NCI-H510A (cell line): ENCODE measurements at regions not wholly inside any gene's neighbourhood (a gene's known extent, or its start where the extent isn't known, plus 50 kb on each side); places are given as distances from the start of the nearest gene placed in this dataset.

ENCODE experiments used
- DNase-seq: peaks from one replicate; lab custom pipeline; 2025; lab: John Stamatoyannopoulos, UW

DNA sequence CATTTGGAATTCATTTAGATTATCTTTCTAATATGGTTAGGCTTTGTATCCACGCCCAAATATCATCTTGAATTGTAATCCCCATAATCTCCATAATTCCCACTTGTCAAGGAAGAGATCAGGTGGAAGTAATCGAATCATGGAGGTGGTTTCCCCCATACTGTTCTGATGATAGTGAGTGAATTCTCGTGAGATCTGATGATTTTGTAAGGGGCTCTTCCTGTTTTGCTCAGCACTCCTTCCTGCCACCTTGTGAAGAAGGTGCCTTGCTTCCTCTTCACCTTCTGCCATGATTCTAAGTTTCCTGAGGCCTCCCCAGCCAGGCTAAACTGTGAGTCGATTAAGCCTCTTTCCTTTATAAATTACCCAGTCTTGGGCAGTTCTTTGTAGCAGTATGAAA is 527.5 kb upstream of the ARRDC3 start:
- DNase-seq: no peak

- no peak for DNase-seq
These were observed 527.1 kb upstream of the ARRDC3 start for GRCh38 chr5:91910247-91910646.

DNA sequence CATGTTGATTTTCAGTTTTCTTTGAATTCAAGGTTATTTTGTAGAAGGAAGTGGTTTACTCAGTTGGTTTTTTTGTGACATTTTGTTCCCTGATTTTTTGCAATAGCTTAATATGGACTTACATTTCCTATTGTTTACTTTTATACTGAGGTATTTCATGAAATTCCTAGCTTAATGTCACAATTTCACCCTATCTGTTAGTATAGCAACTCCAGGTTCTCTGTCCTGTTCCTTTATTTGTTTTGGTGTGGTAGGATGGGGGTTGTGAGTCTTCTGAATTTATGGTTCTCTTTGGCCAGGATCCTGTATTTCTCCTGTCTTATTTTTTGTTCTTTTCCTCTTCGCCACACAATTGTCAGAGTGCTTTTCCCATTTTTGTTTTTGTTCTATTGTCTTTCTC is 523.4 kb upstream of the ARRDC3 start:
- DNase-seq: no peak

- DNase-seq: no peak
These were observed 522.9 kb upstream of the ARRDC3 start for GRCh38 chr5:91906027-91906426.

- DNase-seq: no peak
These were observed 515.8 kb upstream of the ARRDC3 start for GRCh38 chr5:91898898-91899297.

DNA sequence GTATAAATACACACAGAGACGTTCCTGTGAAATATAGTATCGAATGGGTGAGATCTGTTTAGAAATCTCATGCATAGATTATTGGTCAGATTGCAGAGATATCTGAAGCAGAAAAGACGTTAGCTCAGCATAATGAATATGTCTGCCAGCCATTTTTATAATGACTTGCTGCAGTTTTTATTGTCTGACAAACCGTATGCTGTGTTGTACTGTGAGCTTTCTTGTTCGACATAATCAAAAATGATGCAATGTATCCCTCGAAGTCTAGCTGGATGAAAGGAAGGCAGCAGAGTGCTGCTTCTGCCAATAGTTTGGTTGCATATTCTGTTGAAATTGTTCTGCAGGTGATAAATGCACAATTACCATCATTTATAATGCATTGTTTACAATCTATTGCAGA is 514.9 kb upstream of the ARRDC3 start:
- no peak for DNase-seq

- DNase-seq: no peak
These were observed 505.7 kb upstream of the ARRDC3 start for GRCh38 chr5:91888810-91889209.

GRCh38 chr5:91885291-91886265 is 502.5 kb upstream of the ARRDC3 start:
- DNase-seq: no peak

GRCh38 chr5:91884036-91884435 is 500.9 kb upstream of the ARRDC3 start:
- no peak for DNase-seq

DNA sequence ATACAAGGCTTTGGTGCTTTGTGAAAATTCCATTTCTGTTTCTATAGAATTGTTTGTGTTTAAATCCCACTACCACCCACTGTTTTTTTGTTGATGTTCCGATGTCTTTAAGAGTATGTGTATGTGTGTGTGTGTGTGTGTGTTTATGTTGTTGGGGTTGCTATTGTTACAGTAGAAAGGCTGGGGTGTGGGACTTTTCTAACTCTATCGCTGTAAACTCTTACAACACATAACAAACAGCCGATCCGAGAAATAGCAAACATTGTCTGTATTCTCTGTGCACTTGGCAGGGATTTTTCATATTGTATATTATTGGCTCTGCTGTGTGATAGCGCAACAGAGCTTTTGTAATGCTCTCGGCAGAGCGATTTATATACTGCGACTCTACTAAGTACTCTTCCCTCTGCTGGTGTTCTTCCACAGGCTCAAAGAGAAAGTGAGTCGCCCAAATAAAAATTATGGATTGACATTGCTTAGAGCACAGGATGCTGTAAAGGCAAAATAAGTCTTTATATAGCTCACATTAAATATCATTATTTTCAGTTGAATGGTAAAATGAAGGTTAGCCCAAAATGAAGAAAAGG is 492.2 kb upstream of the ARRDC3 start:
- DNase-seq: no peak

GRCh38 chr5:91867799-91868198 is 484.7 kb upstream of the ARRDC3 start:
- no peak for DNase-seq

GRCh38 chr5:91865915-91866314 is 482.8 kb upstream of the ARRDC3 start:
- DNase-seq: no peak

DNA sequence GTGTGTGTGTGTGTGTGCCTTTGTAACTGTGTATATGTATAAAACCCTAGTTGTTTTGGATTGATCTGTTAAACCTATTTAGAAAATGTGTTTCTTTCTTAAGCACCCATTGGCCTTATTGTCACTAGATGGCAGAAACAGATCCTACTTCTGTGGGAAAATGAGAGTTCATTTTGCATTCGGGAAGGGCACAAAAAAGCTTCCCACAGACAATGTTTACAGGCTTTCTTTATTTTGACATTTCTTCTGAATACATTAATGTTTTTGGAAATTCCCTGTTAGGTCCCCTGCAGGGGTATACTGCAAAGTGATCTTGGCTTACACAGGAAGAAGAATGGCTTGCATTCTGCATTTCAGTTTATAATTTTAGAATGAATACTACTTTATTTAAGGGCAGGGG is 481.8 kb upstream of the ARRDC3 start:
- no peak for DNase-seq

DNA sequence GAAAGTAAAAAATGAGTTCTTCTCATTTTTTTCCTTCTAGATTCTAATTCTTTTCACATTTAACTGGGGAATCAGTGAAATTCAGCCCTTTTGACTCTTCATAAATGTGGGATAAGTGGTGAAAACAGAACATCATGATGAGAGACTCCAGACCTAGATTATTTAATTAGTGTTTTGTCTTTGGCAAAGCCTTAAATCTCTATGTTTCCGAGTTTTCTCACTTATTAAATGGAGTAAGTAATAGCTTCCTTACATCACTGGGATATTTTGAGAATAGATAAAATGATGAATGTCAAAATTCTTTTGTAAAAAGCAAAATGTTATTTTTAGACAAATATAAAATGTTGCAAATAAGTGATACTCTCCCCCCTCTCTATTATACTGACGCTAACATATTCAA is 468.6 kb upstream of the ARRDC3 start:
- no peak for DNase-seq

GRCh38 chr5:91850031-91850430 is 466.9 kb upstream of the ARRDC3 start:
- no peak for DNase-seq

DNA sequence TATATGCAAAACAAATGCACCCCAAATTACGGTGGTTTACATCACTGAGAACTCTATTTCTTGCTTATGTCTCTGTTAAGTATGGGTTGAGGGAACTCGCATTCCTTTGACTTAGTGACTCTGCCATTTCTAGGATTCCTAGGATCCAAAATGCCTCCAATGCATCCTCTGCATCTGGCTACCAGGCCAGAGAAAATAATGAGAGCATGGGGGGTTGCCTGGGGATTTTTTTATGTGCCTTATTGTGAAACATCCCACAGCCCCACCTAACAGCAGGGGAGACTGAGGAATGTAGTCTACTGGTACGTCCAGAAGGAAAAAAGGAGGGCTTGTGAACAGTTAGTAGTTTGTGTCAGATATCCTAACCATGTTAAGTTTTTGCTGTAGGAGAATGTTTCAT is 466.0 kb upstream of the ARRDC3 start:
- DNase-seq: no peak

GRCh38 chr5:91848453-91848852 is 465.3 kb upstream of the ARRDC3 start:
- no peak for DNase-seq

- DNase-seq: no peak
These were observed 458.3 kb upstream of the ARRDC3 start for GRCh38 chr5:91841423-91841822.

DNA sequence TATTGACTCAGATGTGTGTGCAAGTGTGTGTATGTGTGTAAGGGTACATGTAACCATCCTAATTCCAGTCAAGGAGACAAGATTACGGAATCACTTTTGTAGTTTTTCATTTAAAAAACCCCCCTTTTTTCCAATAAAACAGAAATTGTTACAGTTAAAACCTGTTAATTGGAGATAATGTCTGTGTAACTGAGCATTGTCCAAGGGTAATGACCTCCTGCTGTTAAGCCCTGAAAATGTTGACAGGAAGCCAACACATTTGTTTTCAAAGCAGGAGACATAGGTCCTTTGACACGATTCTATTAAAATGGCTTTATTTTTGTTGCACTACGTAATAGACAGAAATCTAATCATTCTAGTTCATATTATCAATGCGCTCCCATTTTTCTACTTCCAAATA is 457.3 kb upstream of the ARRDC3 start:
- DNase-seq: no peak

DNA sequence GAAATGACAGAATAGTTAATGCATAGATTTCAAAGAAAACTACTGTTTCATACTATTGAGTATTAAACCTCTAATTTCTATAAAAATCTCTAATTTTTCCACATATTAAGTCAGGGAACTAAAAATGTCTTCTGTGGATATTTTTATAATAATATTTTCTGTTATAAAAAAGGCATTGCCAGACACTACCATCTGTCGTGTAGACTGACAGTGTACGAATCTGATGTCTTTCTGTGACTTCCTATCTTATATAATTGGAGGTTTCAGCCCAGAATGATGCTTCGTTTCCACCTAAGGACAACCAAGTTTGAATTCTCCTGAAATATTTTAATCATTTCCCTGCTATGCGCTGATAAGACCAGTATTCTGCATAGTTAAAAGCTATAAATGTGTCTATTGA is 456.6 kb upstream of the ARRDC3 start:
- no peak for DNase-seq

- no peak for DNase-seq
These were observed 456.1 kb upstream of the ARRDC3 start for GRCh38 chr5:91839233-91839632.

GRCh38 chr5:91830361-91830953 is 447.3 kb upstream of the ARRDC3 start:
- DNase-seq: no peak

- DNase-seq: no peak
These were observed 442.5 kb upstream of the ARRDC3 start for GRCh38 chr5:91825618-91826017.
